Neural cell (in vitro differentiated cells): ENCODE measurements at regions not wholly inside any gene's neighbourhood (a gene's known extent, or its start where the extent isn't known, plus 50 kb on each side); places are given as distances from the start of the nearest gene placed in this dataset.

Source experiments
- H2AFZ ChIP-seq: fragments of 200-600, 300-800 bp; sonication (generic), shearing (Covaris generic); 2 replicates; pipeline ENCODE4 v1.6.0; 2014; ENCODE audit warnings: low read depth, mild to moderate bottlenecking, antibody characterized with exemption, low read length, moderate library complexity
- H3F3A ChIP-seq: fragments of 200-600 bp; shearing (Covaris generic); 2 replicates; pipeline ENCODE4 v1.6.1; 2016; ENCODE audit warnings: mild to moderate bottlenecking, moderate library complexity, mixed read lengths, antibody characterized with exemption, low read length; ENCODE audit not compliant: insufficient read depth, poor library complexity, severe bottlenecking
- H3K27ac ChIP-seq: fragments of 200-600, 300-800 bp; sonication (generic), shearing (Covaris generic); 2 replicates; pipeline ENCODE4 v1.5.1; 2014; ENCODE audit warnings: mild to moderate bottlenecking, low read length, moderate library complexity
- H3K27me3 ChIP-seq: fragments of 300-800, 200-600 bp; sonication (generic), shearing (Covaris generic); 2 replicates; pipeline ENCODE4 v1.6.0; 2014; ENCODE audit warnings: mild to moderate bottlenecking, low read depth, low read length, moderate library complexity; ENCODE audit not compliant: insufficient read depth
- H3K36me3 ChIP-seq: fragments of 300-800, 200-600 bp; sonication (generic), shearing (Covaris generic); 2 replicates; pipeline ENCODE4 v1.5.1; 2014; ENCODE audit warnings: mild to moderate bottlenecking, antibody characterized with exemption, low read length, moderate library complexity; ENCODE audit not compliant: insufficient read depth
- H3K4me2 ChIP-seq: fragments of 300-800, 200-600 bp; sonication (generic), shearing (Covaris generic); 2 replicates; pipeline ENCODE4 v1.6.0; 2014; ENCODE audit warnings: mild to moderate bottlenecking, low read length
- H3K4me3 ChIP-seq: fragments of 300-800, 200-600 bp; sonication (generic), shearing (Covaris generic); 2 replicates; pipeline ENCODE4 v1.5.1; 2014; ENCODE audit warnings: mild to moderate bottlenecking, low read length, moderate library complexity
- H3K79me2 ChIP-seq: fragments of 200-600 bp; shearing (Covaris generic); replicated peaks from 2 replicates; pipeline ENCODE4 v1.6.0; 2014; ENCODE audit warnings: mild to moderate bottlenecking, low read length, moderate library complexity; ENCODE audit not compliant: insufficient read depth
- H3K9ac ChIP-seq: fragments of 300-800, 200-600 bp; sonication (generic), shearing (Covaris generic); 2 replicates; pipeline ENCODE4 v1.6.1; 2016; ENCODE audit warnings: mild to moderate bottlenecking, low read length, mixed read lengths
- H3K9me2 ChIP-seq: fragments of 200-600 bp; shearing (Covaris generic); 2 replicates; pipeline ENCODE4 v1.6.1; 2016; ENCODE audit warnings: mild to moderate bottlenecking, low read length, mixed read lengths; ENCODE audit not compliant: insufficient read depth
- H3K9me3 ChIP-seq: fragments of 200-600, 300-800 bp; sonication (generic), shearing (Covaris generic); 2 replicates; pipeline ENCODE4 v1.6.1; 2016; ENCODE audit warnings: mild to moderate bottlenecking, mixed run types, low read length, moderate library complexity, mixed read lengths
- H4K20me1 ChIP-seq: fragments of 200-600 bp; shearing (Covaris generic); 2 replicates; pipeline ENCODE4 v1.6.1; 2016; ENCODE audit warnings: mild to moderate bottlenecking, mixed run types; ENCODE audit not compliant: insufficient read depth
- CTCF ChIP-seq: fragments of 450-650 bp; IDR thresholded peaks from 2 replicates; pipeline ENCODE4 v1.5.1; 2014; ENCODE audit warnings: antibody characterized with exemption, mild to moderate bottlenecking, moderate library complexity; ENCODE audit not compliant: poor library complexity, severe bottlenecking
- EP300 ChIP-seq: fragments of 450-650 bp; conservative IDR thresholded peaks from 2 replicates; pipeline ENCODE4 v1.6.1; 2014; ENCODE audit warnings: antibody characterized with exemption, mild to moderate bottlenecking, moderate library complexity; ENCODE audit not compliant: poor library complexity, severe bottlenecking
- EZH2 ChIP-seq: fragments of 200-600, 300-800 bp; shearing (Covaris generic), sonication (generic); IDR thresholded peaks from 2 replicates; pipeline ENCODE4 v1.6.1; 2014; ENCODE audit warnings: antibody characterized with exemption, low read length, borderline replicate concordance, mild to moderate bottlenecking; ENCODE audit not compliant: insufficient read depth, poor library complexity, severe bottlenecking
- MXI1 ChIP-seq: fragments of 450-650 bp; conservative IDR thresholded peaks from 2 replicates; pipeline ENCODE4 v1.6.1; 2014; ENCODE audit warnings: antibody characterized with exemption, mild to moderate bottlenecking; ENCODE audit not compliant: poor library complexity, severe bottlenecking
- POLR2AphosphoS5 ChIP-seq: IDR thresholded peaks from 2 replicates; pipeline ENCODE4 v1.6.1; 2012
- RAD21 ChIP-seq: fragments of 450-650 bp; conservative IDR thresholded peaks from 2 replicates; pipeline ENCODE4 v1.6.1; 2014; ENCODE audit warnings: antibody characterized with exemption, mild to moderate bottlenecking, moderate library complexity
- REST ChIP-seq: IDR thresholded peaks from 2 replicates; pipeline ENCODE4 v1.6.1; 2012; ENCODE audit warnings: borderline replicate concordance
- SMC3 ChIP-seq: fragments of 450-650 bp; conservative IDR thresholded peaks from 2 replicates; pipeline ENCODE4 v1.6.1; 2014; ENCODE audit warnings: antibody characterized with exemption, mild to moderate bottlenecking, moderate library complexity; ENCODE audit not compliant: poor library complexity
- TAF1 ChIP-seq: IDR thresholded peaks from 2 replicates; pipeline ENCODE4 v1.6.1; 2012; ENCODE audit warnings: low read depth

GRCh38 chr14:48127674-48128073 is 452.3 kb upstream of the MDGA2 start:
- H3F3A ChIP-seq: no peaks in the 10 kb centered on the region
- no peaks in the 10 kb centered on the region for H4K20me1 ChIP-seq
- no peaks in the 10 kb centered on the region for H3K36me3 ChIP-seq
- no peak overlapping the region for H3K9ac ChIP-seq
- no peak overlapping the region for H3K4me3 ChIP-seq
- H3K9me2 ChIP-seq: no peaks in the 10 kb centered on the region
- TF ChIP-seq CTCF (no peak), REST (no peak), MXI1 (no peak), TAF1 (no peak), RAD21 (no peak)
- no peaks in the 10 kb centered on the region for H3K27me3 ChIP-seq
- H3K9me3 ChIP-seq: no peaks in the 10 kb centered on the region
- no peak overlapping the region for H2AFZ ChIP-seq
- H3K27ac ChIP-seq: no peak overlapping the region
- no peak overlapping the region for H3K4me2 ChIP-seq
- H3K79me2 ChIP-seq: no peaks in the 10 kb centered on the region

- H3K36me3 ChIP-seq: no peaks in the 10 kb centered on the region
- H3K79me2 ChIP-seq: no peaks in the 10 kb centered on the region
- no peak overlapping the region for H3K9ac ChIP-seq
- no peaks in the 10 kb centered on the region for H3K27me3 ChIP-seq
- H3K27ac ChIP-seq: no peak overlapping the region
- no peak overlapping the region for H2AFZ ChIP-seq
- no peaks in the 10 kb centered on the region for H4K20me1 ChIP-seq
- no peaks in the 10 kb centered on the region for H3F3A ChIP-seq
- no peak for TF ChIP-seq EP300
- no peak for TF ChIP-seq MXI1
- no peak for TF ChIP-seq EZH2
- no peak for TF ChIP-seq POLR2AphosphoS5
- TF ChIP-seq CTCF: no peak
- TF ChIP-seq REST: no peak
- TF ChIP-seq RAD21: no peak
- TF ChIP-seq SMC3: no peak
- no peak overlapping the region for H3K4me3 ChIP-seq
- H3K4me2 ChIP-seq: no peak overlapping the region
- H3K9me2 ChIP-seq: no peaks in the 10 kb centered on the region
- no peaks in the 10 kb centered on the region for H3K9me3 ChIP-seq
These were observed 450.2 kb upstream of the MDGA2 start for GRCh38 chr14:48125654-48126053.
